Daoy (cell line): ENCODE measurements at regions not wholly inside any gene's neighbourhood (a gene's known extent, or its start where the extent isn't known, plus 50 kb on each side); places are given as distances from the start of the nearest gene placed in this dataset.

ENCODE experiments used
- DNase-seq: peaks from one replicate; pipeline ENCODE4 v3.0.0-alpha.2; 2015; ENCODE audit warnings: low read depth

DNA sequence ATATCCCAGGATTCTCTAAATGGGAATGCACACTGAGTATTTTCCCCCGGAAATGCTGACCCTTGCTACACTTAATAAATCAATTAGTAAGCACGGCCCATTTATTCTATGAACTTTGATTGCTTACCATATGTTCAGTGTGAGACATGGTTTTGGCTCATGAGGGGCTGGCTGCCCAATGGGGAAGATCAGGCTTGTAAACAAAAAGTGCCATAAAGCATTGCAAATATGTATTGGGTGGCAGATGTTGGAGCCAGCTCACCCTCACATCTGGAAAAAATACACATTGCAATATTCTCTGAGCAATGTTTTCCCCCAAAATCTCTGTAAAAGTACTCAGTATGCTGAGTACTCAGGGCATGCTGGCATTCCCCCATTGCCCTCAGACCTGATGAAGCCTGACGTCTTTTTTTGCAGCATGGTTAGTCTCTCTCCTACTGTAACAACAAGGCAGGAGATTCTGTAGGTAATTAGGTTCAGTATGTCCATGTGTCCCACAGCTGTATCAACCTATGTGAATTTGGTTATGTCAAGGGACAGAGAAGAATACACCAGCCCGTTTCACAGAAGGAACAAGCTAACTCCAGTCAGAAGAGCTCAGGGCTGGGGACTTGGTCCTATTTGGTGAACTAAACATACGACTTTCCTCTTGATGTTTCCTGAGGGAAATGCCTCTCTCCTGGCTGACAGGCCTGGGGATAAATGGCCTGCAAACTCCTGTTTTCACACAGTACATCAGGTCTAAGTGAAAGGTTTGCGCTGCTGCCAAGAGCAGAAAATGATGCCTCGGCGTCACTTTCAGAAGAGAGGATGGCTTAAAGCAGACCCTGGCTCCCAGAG lies 202.4 kb downstream of the INSIG2 start:
- no peak for DNase-seq

DNA sequence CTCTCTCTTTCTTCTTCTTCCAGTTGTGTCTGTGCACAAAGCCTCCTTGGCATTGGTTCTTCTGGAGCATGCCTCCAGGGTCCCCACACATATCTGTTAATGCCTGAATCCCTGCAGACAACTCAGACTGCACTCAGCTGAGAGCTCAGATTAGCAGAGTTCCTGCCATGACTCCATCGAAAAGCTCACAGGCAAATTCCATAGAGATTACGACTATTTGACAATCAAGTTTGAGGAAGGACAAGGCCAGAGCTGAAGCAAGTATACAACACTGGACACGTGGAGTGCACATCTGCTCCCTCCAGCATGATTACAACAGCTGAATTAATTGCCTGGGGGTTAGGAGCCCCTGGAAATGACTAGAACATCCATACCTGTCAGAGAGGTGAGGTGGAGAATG lies 190.7 kb downstream of the INSIG2 start:
- DNase-seq: no peak

DNA sequence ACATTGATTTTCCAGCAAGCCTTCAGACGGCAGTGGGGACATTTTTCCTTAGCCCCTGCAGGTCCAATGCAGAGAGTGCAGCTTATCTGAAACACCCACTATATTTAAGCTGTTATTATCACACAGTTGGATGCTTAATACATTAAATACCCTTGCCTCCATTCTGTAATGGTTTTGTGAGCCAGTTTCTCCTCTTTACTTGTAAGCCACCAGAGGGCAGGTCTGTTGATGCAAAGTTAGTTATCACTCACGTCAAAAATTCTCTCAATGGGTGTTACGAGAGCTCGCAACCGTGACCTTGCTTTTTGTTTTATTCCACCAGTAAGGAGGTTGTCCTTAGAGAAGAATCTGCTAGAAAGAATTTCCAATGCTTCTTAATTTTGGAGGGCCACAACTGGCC lies 189.8 kb downstream of the INSIG2 start:
- DNase-seq: no peak

DNA sequence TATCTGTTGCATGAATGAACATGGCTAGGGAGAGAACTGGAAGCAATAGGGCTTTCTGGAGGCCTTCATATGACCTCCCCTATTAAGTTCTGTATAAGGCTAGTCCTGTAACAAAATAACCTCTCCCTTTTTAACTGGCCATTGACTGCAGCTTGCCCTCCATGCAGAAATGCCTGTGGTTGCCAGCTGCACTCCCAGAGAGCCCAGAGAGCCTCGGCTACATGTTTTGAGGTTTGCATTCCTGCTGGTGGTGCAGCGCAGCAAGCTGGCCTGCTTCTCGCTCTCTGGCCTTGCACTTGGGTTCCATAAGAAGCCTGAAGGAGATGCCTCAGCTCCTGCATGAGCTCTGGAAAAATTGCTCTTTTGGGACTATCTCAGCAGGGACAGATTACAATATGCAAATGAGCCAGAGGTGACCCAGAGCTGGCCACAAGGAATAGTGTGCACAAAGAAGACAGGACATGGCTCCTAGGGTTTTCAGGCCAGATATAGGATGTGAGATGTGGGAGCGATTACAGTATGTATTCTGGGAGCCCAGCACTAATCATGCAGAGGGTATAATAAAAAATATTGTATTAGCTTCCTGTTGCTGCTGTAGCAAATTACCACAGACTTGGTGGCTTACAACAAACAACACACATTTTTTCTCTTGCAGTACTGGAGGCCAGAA lies 186.7 kb downstream of the INSIG2 start:
- no peak for DNase-seq

DNA sequence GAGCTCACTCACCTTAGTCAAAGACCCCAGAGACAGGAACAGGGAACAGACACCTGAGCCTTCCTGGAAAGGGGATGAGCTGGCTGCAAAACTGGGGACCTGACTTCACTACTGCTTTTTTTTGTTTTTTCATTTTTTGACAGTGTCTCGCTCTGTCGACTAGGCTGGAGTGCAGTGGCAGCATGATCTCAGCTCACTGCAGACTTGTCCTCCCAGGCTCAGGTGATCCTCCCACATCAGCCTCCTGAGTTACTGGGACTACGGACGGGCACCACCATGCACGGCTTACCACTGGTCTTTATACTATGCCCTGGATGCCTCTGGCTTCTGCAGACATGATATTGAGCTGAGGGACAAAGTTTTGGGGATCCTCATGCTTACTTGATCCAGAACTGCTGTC lies 184.1 kb downstream of the INSIG2 start:
- DNase-seq: no peak

DNA sequence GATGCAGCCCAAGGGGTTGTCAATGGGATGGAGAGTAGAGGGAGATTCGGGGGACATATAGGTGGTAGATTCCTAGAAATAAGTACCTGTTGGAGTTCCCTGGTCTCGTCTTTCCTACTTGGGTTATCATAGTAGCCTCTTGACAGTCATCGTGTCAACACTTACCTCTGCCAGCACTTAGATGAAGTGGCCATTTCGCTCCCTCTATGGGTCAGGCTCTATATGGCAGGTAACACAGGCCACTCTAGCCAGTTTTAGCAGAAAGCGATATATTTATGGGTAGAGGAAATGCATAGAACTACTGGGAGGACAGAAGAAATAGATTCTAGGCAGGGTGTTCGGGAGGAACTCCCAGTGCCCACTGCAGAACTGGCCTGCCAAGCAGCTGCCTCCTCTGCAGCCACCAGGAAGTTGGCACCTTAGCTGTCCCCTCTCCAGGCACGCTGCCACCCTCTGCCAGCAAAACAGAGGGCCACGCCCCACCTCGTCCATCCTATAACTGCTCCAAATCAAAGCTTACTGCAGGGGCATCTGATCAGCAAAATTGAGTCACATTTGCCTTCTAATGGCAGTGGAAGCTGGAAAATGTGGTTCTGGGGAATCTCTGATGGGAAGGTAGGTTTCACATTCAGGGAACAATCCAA lies 181.3 kb downstream of the INSIG2 start:
- DNase-seq: peak; percentile 23

DNA sequence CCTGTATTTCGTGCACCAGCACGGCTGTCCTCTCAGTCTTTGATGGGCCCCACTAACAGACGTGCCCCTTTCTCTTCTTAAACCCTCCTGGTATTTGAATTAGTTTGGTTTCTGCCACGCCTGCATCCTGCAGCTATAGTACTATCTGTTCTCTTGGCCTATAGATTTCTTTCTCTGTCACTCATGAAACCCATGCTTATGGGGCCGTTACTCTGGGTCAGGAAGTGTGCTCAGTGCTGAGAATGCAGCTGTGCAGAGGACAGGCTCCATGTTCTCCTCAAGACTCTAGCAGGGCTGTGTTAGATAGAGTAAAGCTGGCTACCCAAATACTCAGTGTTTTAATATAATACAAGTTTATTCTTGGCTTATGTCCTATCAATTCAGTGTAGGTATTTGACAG lies 180.0 kb downstream of the INSIG2 start:
- DNase-seq: no peak

DNA sequence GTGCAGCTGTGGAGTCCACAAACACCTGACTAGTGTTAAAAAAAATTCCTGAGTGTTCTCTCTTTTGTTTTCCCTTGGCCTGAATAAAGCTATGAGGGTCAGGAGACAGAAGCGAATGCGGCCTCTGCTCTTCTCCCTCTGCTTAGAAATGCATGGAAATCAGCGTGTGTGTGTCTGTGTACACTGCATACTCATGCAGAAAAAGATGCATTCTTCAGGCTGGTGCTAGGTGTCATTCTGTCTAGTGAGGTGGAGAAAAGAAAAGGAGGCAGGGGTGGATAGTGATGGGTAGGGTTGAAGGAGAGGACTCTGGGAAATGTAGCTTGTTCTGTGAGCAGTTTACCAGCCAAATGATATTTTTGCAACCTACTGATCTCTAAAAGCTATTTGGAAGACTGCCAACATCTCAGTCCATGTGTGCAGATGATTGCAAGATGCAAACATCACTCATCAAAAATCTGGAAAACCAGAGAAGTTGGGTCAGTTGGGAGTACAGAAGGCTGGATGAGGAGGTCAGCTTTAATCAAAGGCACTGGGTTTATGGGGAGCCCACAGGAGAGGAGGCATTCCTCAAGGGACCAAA lies 177.7 kb downstream of the INSIG2 start:
- DNase-seq: no peak

DNA sequence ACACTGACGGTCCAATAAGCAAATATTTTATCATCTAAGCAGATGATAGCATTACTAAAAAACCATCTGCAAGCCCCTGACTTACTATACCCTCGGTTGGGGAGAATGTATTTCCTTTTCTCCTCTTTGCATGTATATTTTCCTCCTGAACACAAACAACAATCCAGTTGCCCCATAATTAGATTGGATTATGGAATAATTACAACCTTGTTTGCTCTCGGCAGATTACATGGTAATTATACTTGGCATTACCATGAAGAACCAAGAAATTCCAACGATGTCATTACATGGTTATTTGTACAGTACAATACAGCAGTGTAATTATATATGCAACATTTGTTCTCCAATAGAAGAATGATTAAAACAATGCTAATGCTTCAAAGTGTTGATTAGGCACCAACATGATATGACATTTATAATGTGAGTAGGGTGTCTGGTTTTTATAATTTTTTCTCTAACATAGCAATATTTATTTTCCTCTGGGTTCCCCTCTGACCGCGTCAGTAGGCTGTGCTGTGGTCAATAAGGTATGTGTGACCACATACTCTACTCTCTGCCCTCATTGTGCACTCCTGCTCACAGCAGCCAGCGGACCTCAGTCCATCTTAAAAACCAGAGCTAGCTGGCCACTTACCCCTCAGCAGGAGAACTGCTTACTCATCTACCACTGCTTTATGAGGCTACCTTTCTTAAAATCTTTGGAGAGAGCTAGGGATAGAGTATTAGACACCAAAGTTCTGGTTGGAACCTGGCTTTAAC lies 176.1 kb downstream of the INSIG2 start:
- no peak for DNase-seq

DNA sequence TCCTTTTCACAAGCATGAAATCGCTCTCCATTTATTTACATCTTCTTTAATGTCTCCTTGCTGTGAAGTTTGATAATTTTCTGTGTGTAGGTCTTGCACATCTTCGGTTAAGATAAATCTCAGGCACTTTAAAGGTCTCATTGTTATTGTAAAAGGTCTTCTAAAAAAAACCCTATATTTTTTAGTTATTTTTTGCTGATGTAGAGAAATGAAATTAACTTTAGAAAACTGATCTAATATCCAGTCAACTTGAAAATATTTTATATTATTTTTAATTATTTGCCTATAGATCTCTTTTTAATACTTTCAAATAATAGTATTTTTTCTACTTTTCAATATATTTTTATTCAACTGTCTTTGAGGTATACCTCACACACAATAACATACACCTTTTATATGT lies 169.4 kb downstream of the INSIG2 start:
- no peak for DNase-seq

DNA sequence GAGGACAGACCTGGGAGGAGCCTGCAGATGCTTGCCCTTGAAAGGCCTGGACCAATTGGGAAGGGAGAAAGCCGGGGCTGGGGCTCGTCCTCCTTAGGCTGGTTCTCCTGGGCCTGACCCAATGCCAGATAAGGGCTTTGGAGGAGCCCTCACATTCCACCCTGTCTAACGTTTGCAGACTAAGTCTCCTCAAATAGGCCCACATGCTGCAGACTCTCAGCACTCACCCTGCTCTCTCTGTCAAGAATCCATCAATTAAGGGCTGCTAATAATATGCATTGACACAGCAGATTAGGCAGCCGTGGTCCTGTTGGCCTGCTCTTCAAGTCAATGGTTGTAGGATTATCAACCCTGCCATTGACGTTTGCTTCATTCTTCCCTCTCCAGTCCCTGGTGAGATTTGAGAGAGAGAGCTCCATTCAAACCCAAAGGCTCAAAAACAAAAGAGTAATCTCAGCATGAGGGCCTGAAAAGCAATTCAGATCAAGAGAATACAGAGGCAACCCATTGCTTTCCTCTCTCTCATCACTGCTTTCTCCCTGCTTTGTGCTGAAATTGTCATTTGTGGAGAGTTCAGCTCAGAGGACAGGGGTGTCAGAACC lies 167.6 kb downstream of the INSIG2 start:
- DNase-seq: no peak

DNA sequence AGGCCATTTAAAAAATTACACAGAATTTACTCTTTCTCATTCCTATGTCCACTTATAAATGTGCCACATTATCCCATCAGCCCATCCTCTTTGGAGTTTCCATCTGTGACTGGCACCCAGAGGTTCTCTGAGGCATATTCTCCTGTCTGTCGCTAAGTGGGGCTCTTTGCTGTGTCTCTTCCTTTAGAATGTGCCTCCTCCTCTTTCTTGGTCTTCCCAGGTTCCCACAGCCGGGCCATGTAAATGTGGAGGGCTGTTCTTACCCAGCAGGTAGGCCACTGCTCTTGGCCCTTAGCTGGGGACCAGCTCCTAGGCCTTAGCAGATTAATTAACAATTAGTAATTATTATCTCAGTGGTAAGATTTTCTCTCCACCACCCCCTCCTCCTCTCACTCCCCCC lies 167.0 kb downstream of the INSIG2 start:
- no peak for DNase-seq

DNA sequence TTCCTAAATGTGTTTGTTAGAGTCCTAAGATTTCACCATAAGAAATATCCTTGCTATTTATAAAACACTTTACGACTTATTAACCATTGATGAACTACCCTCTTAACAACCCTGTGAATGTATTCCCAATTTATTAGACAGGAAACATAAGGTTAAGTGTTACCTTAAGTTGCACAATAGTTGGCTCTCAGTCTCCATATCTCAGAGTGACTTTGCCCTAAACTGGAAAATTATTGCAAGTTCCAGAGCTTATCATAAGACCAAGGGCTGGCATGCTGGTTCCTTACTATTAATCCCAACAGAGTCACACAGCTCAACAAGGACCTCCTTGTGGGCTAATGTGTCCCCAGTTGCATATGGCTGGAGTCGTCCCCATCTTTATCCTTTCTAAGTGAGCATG lies 165.8 kb downstream of the INSIG2 start:
- no peak for DNase-seq

DNA sequence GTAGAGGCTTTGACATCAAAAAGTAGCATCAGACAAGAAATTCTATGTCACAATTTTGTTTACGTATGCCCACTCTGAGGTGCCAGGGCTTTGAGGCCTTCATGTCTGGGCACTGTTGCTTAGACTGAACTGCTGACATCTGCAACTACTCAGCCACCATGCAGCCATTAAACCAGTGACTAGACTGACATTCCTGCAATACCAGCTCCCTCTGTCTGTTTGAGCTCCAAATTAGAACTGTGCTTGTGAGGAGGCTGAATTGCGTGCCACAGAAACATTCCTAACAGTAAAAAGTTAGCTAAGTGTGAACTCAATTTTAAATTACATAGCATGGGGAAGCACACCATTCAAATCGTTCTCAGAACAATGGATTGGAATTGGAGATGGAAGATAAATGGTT lies 163.2 kb downstream of the INSIG2 start:
- DNase-seq: no peak

DNA sequence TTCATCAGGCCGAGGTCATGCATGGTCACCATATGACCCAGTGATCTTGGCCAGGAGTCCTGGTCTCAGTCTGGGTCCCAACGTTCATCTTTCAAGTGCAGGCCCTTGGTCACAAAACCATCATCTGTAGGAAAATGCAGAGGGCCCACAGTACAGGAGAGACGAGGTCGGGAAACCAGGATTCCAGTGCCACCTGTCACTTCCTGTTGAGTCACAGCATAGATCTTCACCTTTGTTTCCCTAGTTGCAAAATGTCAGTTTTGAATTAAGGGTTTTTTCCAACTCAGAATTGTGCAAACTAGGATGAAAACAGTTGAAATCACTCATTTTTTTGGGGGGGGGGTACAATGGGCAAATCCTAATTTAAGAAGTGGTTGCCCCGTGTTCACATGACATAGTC lies 162.2 kb downstream of the INSIG2 start:
- DNase-seq: peak; percentile 41

DNA sequence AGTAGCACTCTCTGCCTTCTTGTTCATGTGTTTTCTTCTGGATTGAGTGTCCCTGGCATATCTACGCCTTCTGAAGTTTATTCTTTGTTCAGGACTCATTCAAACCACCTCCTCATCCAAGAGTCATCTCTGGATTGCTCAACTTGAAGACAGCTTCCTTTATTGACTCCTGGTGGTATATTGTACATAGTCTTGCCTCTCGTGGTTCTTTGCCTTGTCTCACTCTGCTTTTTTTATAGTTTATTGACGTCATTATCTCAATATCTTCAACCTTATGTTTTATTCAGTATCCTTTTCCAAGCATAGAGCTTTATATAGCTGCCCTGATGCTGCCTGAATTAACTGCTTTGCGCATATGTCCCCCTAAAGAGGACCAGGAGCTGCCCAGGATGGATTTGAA lies 161.7 kb downstream of the INSIG2 start:
- DNase-seq: no peak

DNA sequence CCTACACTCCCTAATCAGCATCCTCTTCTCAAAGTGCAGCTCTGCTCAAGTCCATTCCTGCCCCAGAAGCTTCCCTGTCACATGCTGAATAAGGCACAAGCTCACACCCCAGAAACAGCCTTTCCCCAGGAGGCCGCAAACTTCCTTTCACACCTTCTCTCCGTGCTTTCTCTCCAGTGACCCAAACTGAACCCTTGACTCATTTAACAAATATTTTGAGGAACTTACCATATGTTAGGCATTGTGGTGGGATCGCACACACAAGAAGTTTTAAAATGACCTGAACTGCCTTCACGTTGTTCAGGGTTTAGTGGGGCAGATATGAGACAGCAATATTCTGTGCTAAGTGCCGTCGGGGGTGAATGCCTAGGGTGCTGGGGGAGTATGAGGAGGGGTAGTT lies 161.3 kb downstream of the INSIG2 start:
- DNase-seq: peak; percentile 74

DNA sequence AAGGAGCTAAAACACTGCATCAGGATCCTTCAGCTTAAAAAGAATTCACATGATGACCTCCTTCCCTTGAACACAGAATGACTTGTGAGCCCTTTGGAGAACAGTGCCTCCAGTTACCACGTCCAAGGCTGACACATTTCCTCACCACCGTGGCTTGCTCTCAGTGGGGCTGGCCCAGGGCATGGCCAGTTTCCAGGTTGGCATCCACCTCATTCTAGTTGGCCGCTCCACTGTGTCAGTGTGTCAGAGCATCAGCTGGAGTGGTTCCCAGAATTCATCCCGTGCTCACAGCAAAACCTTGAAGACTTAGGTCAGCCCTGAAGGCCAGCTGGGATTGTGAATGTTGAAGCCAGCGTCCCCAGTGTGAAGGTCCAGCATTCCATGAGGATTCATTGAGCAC lies 158.5 kb downstream of the INSIG2 start:
- DNase-seq: peak; percentile 52

DNA sequence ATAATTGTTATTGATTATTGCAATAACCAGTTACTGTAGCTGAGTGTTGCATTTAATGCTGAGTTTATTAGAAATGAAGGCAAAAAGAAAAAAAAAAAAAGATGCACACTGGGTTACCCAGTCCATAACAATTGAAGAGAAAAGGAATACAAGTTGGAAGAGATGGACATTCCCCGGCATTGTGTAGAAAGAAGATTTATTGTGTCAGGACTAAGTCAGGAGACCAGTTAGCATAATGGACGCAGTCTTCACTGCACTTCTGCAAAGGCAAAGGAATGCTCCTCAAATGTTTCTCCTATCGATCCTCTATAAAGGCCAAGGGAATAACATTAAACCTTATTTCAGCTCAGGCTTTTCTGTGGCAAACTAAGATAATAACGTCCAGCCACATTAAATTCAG lies 157.8 kb downstream of the INSIG2 start:
- DNase-seq: no peak

DNA sequence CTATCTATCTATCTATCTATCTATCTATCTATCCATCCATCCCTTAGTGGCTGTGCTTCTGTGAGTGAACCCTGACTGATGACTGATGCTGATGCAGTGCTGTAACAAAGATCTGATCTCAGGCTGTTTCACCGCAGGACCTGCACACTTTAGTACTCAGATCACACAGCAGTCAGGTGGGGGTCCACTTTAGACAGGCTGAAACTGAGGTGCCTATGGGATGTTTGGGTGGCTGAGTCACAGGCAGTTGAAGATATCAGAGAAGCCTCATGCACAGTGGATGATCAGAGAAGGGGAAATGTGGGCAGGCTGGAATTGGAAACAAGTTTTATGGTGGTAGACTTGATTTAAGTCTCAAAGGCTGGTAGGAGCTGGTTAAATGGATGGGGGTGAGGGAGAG lies 156.4 kb downstream of the INSIG2 start:
- peak; percentile 56 for DNase-seq

DNA sequence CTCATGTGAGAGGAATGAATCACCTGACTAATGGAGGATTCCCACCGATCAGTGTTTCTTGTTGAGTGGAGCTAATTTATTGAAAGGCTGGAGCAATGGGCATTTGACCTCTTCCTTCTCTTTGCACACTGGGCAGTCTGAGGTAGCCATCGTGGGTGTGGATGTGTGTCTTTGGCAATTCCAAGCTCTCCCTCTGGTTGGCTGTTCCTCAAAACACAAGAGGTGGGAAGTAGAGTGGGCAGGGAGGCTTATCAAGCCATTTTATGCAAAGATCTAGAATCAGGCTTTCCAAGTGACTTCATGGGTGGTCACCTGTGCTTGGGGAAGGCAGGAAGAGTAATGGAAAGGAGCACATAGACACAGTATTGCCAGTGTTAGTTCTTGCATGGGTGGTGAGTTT lies 154.8 kb downstream of the INSIG2 start:
- no peak for DNase-seq

DNA sequence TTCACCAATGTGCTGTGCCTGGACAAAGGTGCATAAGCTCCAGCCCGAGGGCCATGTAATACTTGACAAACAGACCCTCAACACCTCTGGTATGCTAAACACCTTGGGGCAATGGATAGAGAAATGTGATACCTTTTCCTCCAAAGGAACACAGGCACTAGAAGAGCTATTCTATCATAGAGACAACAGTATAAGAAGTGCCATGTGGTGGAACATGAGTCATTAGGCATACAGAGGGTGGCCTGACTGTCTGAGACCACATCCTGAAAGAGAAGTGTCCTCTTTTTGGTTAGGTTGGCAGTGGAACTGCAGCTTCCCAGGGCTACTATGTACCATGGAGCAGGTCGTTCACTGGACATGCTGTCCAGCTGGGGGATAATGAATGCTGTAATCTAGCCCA lies 153.9 kb downstream of the INSIG2 start:
- peak; percentile 78 for DNase-seq
